Stimulated activated CD4-positive, alpha-beta T cell treated with anti-CD3 and anti-CD28 coated beads, Interleukin-1b, Interleukin-23, amount 100 ng/mL, for 24 hours (primary cell): ENCODE measurements at regions not wholly inside any gene's neighbourhood (a gene's known extent, or its start where the extent isn't known, plus 50 kb on each side); places are given as distances from the start of the nearest gene placed in this dataset.

Experiments used
- DNase-seq, 4 experiments: peaks; one replicate each; pipeline ENCODE4 v3.0.0-alpha.2; 2020; ENCODE audit warnings: low read depth in 4 of 4, low spot score in 1 of 4

DNA sequence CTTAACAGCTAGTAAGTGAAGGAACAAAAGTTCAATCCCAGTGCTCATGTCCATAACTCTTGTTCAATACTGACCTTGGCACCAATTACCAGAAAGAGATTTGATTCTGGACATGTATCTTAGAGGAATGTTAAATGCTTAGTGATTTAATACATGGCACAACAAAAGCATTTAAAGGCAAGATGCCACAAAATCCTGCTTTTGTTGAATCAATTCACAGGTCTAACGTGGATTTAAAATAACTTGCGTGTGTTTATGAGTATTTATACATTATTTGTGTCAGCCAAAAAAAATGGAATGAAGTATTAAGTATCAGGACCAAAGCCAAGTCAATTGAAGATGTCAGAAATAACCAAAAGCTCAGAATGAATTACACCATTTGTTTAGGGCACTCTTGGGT lies 85.4 kb upstream of the GIMD1 start:
- DNase-seq: no peak

DNA sequence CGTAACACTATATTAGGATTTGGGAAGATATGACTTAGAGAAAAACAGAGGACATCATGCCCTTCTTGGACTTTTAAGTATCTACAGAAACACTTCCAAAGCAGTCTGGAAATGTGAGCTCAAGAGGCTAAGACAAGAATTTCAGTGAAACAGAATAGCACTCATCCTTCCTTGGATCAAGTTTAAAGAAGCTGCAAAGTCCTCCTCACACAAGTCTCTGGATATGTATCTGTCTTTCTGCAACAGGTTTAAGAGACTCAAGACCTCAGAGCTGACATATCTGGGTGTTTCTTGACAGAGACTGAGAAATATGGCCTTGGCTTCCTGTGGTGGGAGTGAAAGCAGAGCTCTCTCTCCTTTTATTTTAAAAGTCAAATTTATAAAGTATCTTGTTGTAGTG lies 82.5 kb upstream of the GIMD1 start:
- DNase-seq: no peak

DNA sequence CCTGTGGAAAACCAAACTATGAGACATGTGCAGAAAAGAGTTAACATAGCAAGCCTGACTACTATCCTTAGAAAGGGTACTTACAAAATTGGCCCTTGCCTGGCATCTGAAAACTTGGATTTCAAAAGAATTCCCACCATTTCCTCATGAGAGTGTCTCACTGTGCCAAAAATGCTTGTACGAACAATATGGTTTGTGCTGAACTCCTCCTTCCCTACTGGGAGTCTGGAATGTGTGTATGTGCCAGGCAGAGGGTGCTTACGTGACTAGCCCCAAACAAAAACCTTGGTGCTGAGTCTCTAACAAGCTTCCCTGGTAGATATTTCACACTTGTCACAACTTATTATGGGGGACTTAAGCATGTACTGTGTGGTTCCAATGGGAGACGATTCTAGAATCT lies 81.7 kb upstream of the GIMD1 start:
- DNase-seq: no peak

DNA sequence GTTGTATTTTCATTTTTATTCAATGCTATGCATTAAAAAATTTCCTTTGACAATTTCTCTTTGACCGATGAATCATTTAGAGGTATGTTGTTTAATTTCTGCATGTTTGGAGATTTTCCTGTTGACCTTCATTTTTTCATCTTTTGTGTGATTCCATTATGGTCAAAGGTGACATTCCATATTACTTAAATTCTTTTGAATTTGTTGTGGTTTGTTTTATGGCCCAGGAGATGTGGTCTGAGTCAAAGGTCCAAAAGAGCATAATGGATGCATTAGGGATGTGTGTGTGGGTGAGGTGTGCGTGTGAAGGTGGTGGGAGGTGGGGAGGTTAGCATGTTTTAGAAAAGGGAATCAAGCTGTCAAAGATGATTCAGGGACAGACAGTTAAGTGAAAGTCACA lies 76.0 kb upstream of the GIMD1 start:
- no peak for DNase-seq

DNA sequence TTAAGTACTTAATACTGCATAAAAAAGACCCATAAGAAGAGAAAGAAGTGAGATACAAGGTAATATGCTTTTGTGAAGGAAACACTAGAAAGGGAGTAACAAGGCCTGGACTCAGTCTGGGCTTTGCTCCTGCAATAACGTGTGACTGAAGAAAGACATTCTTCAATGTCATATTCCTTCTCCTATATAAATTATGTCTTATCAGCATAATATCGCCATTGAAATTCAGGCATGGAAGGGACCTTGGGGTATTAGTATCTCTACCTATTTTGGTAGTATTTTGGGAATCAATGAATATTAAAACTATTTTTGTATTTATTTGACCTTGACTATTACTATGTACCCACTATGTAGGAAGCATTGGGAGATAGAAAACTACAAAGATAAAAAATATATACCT lies 62.2 kb upstream of the GIMD1 start:
- no peak for DNase-seq

DNA sequence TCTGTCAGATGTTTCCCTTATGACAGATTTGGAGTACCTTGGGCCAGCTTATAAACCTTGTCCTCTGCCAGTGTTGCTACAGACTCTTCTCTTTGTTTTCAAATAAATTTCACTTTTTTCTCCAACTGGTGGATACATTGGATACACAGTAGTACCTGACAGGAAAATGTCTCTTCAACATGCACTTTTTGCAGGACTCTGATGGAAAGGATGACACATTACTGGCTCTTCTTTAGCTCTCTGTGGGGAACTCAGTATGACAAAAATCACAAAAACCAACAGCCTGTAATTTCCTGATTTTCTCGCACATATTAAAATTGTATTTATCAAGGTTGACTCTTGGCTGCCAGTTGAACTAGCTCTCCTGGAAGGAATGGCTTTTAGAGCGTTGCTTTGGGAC lies 61.3 kb upstream of the GIMD1 start:
- DNase-seq: no peak

DNA sequence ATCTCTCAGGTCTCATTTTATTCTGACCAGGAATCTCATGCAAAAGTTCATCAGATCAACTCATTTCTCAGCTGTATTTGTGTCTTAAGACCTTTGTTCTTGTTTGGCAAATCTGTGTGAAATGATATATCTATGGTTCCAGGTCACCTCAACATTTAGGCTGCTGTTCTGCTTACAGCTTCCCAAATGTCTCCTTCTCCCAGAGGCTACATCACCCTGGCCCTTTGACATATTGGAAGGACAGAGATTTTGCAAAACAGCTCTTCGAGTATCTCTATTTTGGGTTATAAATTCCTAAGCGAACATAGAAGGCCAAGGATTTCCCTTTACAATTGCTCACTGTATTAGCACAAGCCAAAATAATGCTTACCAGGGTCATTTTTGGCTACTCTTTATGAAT lies 57.5 kb upstream of the GIMD1 start:
- DNase-seq: no peak

DNA sequence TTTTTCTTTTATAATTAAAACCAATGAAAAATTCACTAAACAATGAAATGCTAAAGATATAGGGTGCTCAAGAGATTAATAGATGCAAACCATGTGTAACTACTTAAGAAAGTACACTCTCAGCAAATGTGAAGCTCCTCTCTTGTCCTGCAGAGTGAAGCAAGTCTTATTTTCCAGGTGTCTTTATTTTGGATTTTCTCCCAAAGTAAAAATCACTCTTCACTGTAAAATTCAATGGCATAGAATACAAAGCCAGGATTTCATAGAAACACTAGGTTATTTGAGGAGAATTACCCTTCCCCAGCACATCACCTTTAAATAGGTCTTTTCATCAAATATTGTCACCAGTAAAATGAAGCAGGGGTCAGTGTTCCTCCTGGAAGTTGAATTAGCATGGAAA lies 57.0 kb upstream of the GIMD1 start:
- no peak for DNase-seq

DNA sequence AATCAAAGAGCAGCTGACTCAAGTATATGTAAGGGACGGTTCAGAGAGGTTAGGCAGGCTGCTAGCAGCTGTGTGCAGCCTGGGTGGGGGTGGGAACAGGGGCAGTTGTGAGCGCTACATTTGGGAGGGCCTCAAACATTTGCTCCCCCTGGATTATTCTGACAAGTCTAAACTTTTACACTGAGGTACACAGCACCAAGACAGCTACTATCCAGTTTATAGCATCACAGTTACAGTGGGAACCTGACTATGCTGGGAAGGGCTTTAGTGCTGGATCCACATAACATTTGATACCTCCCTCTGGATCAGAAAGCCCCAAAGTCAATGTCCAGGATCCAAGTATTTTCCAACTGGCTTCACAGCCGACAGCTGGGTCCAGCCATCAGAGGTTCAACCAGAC lies 55.8 kb upstream of the GIMD1 start:
- DNase-seq: no peak

DNA sequence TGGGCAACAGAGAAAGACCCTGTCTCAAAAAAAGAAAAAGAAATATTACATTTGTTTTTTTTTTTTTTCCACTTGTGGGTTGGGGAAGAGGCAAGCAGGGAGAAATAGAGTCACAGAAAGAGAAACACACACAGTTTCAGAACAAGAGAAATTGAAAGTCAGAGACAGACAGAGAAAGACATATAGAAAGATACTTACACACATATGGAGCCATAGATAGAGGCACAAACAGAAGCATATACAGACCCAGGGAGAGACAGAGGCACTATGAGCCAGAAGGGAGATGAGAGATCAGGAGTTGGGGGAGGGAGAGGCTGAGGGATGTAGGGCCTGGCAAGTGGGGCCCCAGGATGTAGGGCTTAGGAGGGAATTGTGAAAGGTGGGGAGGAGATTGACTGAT lies 55.2 kb upstream of the GIMD1 start:
- DNase-seq: no peak

DNA sequence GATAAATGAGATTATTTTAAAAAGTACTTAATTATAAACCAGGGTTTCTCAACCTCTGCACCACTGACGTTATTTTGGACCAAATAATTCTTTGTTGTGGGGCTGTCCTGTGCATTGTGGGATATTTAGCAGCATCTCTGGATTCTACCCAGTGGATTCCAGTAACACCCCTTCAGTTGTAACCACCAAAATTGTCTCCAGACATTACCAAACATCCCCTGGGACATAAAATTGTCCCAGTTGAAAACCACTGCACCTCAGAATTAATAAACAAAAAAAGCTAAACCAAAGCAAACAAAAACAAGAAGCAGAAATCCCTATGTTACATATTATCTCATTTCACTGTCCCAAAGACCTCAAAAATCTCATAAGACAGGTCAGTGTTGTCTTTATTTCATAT lies 54.2 kb upstream of the GIMD1 start:
- DNase-seq: no peak

DNA sequence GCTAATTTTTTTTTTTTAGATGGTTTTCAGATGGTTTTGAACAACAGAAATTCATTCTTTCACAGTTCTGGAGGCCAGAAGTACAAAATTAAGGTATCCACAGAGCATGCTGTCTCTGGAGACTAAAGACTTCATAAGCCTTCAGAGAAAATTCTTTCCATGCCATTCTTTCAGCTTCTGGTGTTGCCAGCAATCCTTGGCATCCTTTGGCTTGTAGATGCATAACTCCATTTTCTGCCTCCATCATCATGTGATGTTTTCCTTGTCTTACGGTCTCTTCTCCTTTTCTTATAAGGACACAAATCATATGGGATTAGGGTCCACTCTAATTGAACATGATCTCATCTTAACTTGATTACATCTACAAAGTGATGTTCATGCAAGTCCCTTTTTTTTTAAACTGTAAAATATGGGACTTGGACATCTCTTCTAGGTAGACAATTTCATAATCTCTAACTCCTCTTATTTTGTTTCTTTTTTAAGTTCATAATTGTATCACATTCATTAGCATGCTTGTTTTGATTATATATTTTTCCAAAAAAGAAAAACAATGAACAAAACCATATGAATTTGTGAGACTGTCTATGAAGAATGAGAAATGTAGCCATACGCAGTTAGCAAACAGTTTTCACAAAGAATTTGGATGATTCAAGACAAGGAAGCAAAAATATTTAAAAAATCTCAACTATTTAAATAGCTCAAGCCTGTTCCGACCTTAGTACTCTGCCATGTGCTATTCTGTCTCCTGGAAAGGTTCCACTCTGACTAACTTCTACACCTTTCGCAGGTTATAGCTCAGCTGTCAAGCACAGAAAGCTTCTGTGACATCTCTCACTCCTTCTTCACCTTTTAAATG lies 53.1 kb upstream of the GIMD1 start:
- DNase-seq: no peak

DNA sequence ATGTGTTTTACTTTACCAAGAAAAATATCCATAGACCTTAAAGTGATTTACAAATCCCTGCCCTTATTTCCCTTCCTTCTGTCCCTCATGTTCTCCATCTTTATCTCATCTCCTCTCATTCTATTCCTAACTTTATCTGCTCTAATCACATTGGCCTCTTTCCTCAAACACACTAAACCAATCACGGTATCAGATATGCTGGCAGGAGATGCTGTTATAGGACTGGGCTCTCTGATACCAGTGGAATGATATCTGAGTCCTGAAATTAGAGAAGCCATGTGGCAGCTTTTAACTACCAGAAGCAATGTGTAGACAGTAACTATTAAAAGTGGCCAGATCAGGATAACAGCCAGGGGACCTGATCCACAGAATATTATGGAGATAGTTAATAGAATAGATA lies 49.9 kb upstream of the GIMD1 start:
- no peak for DNase-seq
